HT-29 (cell line): ENCODE measurements at regions not wholly inside any gene's neighbourhood (a gene's known extent, or its start where the extent isn't known, plus 50 kb on each side); places are given as distances from the start of the nearest gene placed in this dataset.
"Not testable (repeated sequence)": the region's sequence is repeated elsewhere in the genome, so short reads cannot be mapped to it uniquely, and the experiment has no call there.

Experiments used
- DNase-seq: peaks from one replicate; pipeline ENCODE4 v3.0.0-alpha.2; 2015; ENCODE audit warnings: low spot score

GRCh38 chr6:120805276-120805675 is 529.0 kb downstream of the TBC1D32 start:
- DNase-seq: no peak

GRCh38 chr6:120804612-120805011 is 529.7 kb downstream of the TBC1D32 start:
- DNase-seq: no peak

- no peak for DNase-seq
These were observed 547.6 kb downstream of the TBC1D32 start for GRCh38 chr6:120786682-120787081.

- DNase-seq: no peak
These were observed 548.0 kb downstream of the TBC1D32 start for GRCh38 chr6:120786256-120786655.

- DNase-seq: no peak
These were observed 548.7 kb downstream of the TBC1D32 start for GRCh38 chr6:120785459-120786086.

- no peak for DNase-seq
These were observed 554.8 kb downstream of the TBC1D32 start for GRCh38 chr6:120779441-120779840.

GRCh38 chr6:120775698-120776097 is 558.6 kb downstream of the TBC1D32 start:
- no peak for DNase-seq

GRCh38 chr6:120774275-120774674 is 560.0 kb downstream of the TBC1D32 start:
- DNase-seq: no peak

- no peak for DNase-seq
These were observed 563.3 kb downstream of the TBC1D32 start for GRCh38 chr6:120771019-120771418.

GRCh38 chr6:120764312-120764711 is 570.0 kb downstream of the TBC1D32 start:
- peak; percentile 18 for DNase-seq

- no peak for DNase-seq
These were observed 574.7 kb downstream of the TBC1D32 start for GRCh38 chr6:120759570-120759969.

GRCh38 chr6:120748574-120748973 is 585.7 kb downstream of the TBC1D32 start:
- not testable (repeated sequence) for DNase-seq

- no peak for DNase-seq
These were observed 597.5 kb downstream of the TBC1D32 start for GRCh38 chr6:120736740-120737139.

GRCh38 chr6:120735641-120736040 is 598.6 kb downstream of the TBC1D32 start:
- no peak for DNase-seq

- no peak for DNase-seq
These were observed 623.0 kb downstream of the TBC1D32 start for GRCh38 chr6:120711255-120711654.

GRCh38 chr6:120700001-120700400 is 634.3 kb downstream of the TBC1D32 start:
- DNase-seq: no peak

GRCh38 chr6:120686492-120686891 is 647.8 kb downstream of the TBC1D32 start:
- no peak for DNase-seq

GRCh38 chr6:120682145-120682544 is 652.1 kb downstream of the TBC1D32 start:
- no peak for DNase-seq

- DNase-seq: no peak
These were observed 653.1 kb downstream of the TBC1D32 start for GRCh38 chr6:120681204-120681603.

- DNase-seq: no peak
These were observed 658.4 kb downstream of the TBC1D32 start for GRCh38 chr6:120675886-120676285.

GRCh38 chr6:120671519-120671918 is 662.8 kb downstream of the TBC1D32 start:
- no peak for DNase-seq

GRCh38 chr6:120652506-120652905 is 681.8 kb downstream of the TBC1D32 start:
- DNase-seq: no peak

- no peak for DNase-seq
These were observed 685.6 kb downstream of the TBC1D32 start for GRCh38 chr6:120648713-120649112.

- DNase-seq: no peak
These were observed 688.2 kb downstream of the TBC1D32 start for GRCh38 chr6:120646101-120646500.
